Transverse colon (tissue), 4 donors: ENCODE measurements at regions not wholly inside any gene's neighbourhood (a gene's known extent, or its start where the extent isn't known, plus 50 kb on each side); places are given as distances from the start of the nearest gene placed in this dataset.

ENCODE experiments used
- POLR2A ChIP-seq: fragments of 450-650 bp; IDR thresholded peaks from one replicate; pipeline ENCODE4 v1.6.1; 2016; ENCODE audit warnings: antibody characterized with exemption, mild to moderate bottlenecking, moderate library complexity
- POLR2AphosphoS5 ChIP-seq, 3 donors: sonication (generic); formaldehyde crosslinking; IDR thresholded peaks; one replicate each; pipeline ENCODE4 v1.6.1; 2016; ENCODE audit warnings: antibody characterized with exemption in 3 of 3
- TF ChIP-seq, protein P1 (sequence below), 5 experiments: fragments of 200-600 bp in 3 of 5; fragments of 450-650 bp in 2 of 5; sonication (generic) in 3 of 5; IDR thresholded peaks; 1 replicate in 2 of 5; 2 replicates in 3 of 5; pipeline ENCODE4 v1.5.1; 2016 to 2017; ENCODE audit warnings: antibody characterized with exemption in 5 of 5, inconsistent platforms in 3 of 5, mild to moderate bottlenecking in 2 of 5, moderate library complexity in 1 of 5

- no peak for TF ChIP-seq POLR2AphosphoS5 (IDR thresholded peaks at IDR 0.05)
- TF ChIP-seq POLR2A, result no peak
- TF ChIP-seq, protein P1, sequence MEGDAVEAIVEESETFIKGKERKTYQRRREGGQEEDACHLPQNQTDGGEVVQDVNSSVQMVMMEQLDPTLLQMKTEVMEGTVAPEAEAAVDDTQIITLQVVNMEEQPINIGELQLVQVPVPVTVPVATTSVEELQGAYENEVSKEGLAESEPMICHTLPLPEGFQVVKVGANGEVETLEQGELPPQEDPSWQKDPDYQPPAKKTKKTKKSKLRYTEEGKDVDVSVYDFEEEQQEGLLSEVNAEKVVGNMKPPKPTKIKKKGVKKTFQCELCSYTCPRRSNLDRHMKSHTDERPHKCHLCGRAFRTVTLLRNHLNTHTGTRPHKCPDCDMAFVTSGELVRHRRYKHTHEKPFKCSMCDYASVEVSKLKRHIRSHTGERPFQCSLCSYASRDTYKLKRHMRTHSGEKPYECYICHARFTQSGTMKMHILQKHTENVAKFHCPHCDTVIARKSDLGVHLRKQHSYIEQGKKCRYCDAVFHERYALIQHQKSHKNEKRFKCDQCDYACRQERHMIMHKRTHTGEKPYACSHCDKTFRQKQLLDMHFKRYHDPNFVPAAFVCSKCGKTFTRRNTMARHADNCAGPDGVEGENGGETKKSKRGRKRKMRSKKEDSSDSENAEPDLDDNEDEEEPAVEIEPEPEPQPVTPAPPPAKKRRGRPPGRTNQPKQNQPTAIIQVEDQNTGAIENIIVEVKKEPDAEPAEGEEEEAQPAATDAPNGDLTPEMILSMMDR (IDR thresholded peaks at IDR 0.05), result no peak
Observed at GRCh38 chr13:82092312-82092711, 1751.4 kb upstream of the SPRY2 start.
